ENCODE measurements at regions not wholly inside any gene's neighbourhood (a gene's known extent, or its start where the extent isn't known, plus 50 kb on each side); places are given as distances from the start of the nearest gene placed in this dataset.
A peak's percentile ranks its signal among the peaks of the same experiment; 100 is the strongest.

DNA sequence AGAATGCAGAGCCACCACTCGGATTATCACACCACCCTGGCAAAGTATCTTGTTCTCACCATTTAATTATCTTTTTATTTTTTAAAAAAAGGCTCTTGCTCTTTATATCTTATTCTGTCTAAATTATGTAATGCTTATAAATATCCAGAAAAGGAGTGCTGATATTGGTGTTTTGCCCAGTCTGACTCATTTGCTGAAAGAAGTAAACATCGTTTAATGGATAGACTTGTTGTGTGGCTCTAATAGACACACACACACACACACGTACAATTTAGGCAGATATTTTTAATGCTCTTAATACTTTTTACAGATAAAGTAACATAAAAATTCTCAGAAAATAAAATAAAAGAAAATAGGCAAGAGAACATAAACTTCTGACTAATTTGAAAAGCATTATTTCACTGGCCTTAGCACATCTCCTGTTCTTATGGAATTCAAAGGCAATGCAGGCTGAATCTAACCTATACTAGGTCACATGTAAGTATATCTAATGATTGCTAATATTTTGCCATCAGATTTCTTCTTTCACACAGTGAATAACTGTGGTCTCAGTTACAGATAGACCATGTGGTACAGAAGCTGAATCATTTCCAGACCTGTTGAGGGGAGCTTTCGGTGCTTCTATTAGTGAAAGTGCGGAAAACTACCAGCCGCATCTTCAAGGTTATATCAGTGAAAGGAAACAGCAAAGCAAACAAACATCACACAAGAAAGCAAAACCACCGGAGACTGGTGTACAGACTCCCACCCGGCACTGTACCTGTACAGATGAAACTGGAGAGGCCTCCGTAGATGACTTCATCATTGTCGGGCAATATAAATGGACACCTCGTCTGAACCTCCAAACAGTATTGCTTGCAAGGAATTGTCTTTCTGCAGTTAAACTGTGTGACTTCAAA is 642.1 kb upstream of the ARGLU1 start:
- H3K4me3 ChIP-seq (ENCODE audit: control insufficient read depth, low read depth, low read length), result peak overlapping the region; percentile 20
- TF ChIP-seq, protein P1, sequence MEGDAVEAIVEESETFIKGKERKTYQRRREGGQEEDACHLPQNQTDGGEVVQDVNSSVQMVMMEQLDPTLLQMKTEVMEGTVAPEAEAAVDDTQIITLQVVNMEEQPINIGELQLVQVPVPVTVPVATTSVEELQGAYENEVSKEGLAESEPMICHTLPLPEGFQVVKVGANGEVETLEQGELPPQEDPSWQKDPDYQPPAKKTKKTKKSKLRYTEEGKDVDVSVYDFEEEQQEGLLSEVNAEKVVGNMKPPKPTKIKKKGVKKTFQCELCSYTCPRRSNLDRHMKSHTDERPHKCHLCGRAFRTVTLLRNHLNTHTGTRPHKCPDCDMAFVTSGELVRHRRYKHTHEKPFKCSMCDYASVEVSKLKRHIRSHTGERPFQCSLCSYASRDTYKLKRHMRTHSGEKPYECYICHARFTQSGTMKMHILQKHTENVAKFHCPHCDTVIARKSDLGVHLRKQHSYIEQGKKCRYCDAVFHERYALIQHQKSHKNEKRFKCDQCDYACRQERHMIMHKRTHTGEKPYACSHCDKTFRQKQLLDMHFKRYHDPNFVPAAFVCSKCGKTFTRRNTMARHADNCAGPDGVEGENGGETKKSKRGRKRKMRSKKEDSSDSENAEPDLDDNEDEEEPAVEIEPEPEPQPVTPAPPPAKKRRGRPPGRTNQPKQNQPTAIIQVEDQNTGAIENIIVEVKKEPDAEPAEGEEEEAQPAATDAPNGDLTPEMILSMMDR (IDR thresholded peaks at IDR 0.05; ENCODE audit: control insufficient read depth, insufficient read depth, low read depth, low read length, missing control alignments), result no peak
- DNase-seq (ENCODE audit: low read depth), result peak; percentile 24

DNA sequence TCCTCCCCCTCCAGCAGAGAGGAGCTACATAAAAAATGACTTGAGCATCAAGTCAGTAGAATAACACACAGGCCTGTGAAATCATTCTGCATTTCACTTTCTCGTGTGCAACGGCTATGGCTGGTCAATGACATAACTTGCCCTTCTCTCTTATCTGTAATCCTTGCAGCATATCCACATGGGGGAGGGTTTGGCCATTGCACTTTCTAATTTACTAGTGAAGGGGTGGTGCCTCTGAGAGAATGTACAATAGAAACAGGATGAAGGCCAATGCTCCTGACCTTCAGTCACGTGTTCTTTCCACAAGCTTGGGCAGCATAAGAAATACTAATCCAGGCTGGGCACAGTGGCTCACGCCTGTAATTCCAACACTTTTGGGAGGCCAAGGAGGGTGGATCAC is 641.0 kb upstream of the ARGLU1 start:
- TF ChIP-seq, protein P1 (IDR thresholded peaks at IDR 0.05; ENCODE audit: control insufficient read depth, insufficient read depth, low read depth, low read length, missing control alignments), result no peak
- no peak for DNase-seq (ENCODE audit: low read depth)
- H3K4me3 ChIP-seq (ENCODE audit: control insufficient read depth, low read depth, low read length), result no peak overlapping the region

DNA sequence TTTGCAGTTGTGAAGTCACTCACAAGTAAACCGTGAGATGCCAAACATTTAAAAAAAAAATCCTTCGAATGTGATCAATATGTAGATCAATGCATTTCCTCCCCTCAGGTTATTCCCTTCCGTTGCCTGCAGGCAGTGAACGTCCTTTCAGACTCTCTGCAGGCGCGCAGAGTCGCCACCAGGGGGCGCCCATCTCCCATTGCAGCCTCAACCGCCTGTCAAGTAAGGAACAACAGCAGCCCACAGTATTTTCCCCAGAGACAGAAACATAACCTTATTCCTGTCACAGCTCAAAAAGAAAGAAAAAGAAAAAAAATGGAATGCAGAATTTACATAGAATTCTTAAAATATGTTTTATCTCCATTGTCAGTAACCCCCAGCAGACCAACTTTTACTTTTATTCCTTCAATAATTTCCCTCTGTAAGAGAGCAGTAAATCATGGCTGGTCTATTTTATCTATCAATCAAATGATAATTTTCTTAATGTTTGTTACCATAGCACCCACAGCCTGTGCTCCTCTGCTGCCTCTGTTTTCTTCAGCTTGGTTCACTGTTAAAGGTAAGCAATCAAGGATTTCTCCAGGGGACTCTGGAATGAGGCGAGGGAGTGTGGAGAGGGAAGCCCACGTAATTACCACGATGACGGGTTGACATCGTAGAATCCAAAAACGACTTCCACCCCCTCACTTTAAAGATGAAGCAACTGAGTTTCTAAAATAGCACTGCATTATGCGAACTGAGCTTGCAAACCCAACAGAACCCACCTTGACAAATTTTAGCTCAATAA is 637.6 kb upstream of the ARGLU1 start:
- no peak for DNase-seq (ENCODE audit: low read depth)
- H3K4me3 ChIP-seq (ENCODE audit: control insufficient read depth, low read depth, low read length), result no peak overlapping the region
- TF ChIP-seq, protein P1 (IDR thresholded peaks at IDR 0.05; ENCODE audit: control insufficient read depth, insufficient read depth, low read depth, low read length, missing control alignments), result peak; percentile 98

DNA sequence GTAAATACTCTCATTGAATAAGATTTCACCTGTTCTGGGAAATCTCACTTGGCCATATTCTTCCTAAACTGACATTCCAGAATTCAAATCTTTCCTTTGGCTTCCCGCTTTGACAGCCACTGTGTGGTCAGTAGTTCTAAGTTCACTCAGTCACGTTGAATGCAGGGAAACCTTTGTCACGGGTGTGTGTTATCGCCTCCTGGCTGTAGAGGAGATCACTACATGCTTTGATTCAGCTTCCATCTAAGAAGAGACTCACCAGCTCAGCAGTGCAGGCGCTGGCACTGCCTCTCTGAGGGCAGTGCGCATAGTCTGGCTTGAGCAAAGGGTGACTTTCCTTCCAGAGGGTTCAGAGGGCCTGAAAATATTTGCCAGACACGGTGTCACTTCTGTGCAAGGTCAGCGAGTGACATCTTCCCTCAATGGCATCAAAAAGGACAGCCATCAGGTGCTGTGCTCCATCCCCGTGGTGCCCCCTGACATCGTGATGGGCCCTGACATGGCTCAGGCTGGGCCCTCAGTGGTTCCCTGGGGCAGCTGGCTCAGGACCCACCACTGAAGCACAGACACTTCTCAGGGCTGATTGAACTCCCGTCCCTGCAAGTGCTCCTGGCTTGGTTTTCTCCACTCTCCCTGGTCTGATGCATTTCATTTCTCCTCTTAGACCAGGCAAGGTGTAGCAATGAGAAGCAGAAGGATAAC is 635.4 kb upstream of the ARGLU1 start:
- H3K4me3 ChIP-seq (ENCODE audit: control insufficient read depth, low read depth, low read length), result no peak overlapping the region
- no peak for DNase-seq (ENCODE audit: low read depth)
- TF ChIP-seq, protein P1 (IDR thresholded peaks at IDR 0.05; ENCODE audit: control insufficient read depth, insufficient read depth, low read depth, low read length, missing control alignments), result peak; percentile 37

DNA sequence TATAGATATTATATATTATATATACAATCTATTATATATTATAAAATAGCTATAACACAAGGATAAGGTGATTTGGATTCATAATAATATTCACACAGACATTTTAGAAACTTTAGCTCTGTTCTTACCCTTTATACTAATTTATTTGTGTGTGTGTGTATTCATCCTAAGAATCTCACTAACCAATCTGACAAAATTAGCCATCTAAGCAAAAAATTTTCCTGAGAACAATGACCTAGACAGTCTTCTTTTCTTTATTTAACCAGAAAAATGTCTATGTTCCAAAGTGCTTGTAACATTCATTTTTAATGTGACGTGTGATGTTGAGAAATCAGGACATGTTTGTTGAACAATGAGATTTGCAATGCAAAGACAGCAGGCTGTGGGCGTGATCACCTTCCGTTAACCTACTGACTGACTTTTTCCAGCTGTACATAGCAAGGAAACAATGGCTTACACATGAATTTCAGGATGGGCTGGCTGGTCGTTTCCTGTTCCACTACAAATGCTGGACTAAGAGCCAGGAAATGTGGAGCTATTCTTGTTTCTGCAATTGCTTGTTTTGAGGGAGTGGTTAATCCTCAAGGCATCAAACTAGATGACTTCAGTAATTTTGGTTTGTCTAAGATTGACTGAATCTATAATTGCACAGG is 634.6 kb upstream of the ARGLU1 start:
- TF ChIP-seq, protein P1 (IDR thresholded peaks at IDR 0.05; ENCODE audit: control insufficient read depth, insufficient read depth, low read depth, low read length, missing control alignments), result no peak
- no peak for DNase-seq (ENCODE audit: low read depth)
- no peak overlapping the region for H3K4me3 ChIP-seq (ENCODE audit: control insufficient read depth, low read depth, low read length)

DNA sequence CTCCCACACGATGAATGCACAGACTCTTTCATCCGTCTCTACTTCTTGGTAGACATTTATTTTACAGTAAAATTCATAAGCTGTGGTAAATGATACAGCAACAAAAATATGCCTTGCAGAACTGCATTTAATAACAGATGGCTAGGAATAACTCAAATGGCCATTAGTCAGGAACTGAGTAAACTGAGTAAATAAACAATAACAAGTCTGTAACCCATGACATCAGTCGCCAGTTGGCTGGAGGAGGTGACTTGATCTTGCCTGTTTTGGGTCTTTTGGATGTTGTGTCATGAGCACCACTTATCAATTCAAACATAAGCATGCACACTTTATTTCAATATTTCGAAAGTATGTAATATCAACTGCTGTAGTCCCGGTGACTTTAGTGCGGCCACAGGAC is 632.6 kb upstream of the ARGLU1 start:
- no peak overlapping the region for H3K4me3 ChIP-seq (ENCODE audit: control insufficient read depth, low read depth, low read length)
- DNase-seq (ENCODE audit: low read depth), result no peak
- TF ChIP-seq, protein P1 (IDR thresholded peaks at IDR 0.05; ENCODE audit: control insufficient read depth, insufficient read depth, low read depth, low read length, missing control alignments), result no peak
